ENCODE measurements at regions not wholly inside any gene's neighbourhood (a gene's known extent, or its start where the extent isn't known, plus 50 kb on each side); places are given as distances from the start of the nearest gene placed in this dataset.

DNA sequence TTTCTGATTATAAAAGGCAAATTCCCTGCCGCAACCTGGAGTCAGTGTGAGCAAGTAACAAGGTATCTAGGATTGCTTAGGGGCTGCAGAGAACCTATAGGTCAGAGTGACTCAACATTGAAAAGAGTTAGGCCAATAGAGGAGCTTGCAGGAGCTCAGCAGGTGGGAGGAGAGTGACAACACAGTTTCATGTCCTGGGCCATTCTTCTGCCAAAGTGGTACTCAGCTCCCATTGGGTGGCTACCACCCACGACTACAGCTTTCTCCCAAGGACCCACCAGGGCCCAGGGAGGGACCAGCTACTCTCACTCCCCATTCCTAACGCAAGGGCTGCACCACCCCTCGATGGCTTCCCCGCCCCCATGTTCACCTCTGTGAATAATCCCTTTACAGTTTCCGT lies 86.7 kb upstream of the SPATA31C2 start:
- no peak for DNase-seq

DNA sequence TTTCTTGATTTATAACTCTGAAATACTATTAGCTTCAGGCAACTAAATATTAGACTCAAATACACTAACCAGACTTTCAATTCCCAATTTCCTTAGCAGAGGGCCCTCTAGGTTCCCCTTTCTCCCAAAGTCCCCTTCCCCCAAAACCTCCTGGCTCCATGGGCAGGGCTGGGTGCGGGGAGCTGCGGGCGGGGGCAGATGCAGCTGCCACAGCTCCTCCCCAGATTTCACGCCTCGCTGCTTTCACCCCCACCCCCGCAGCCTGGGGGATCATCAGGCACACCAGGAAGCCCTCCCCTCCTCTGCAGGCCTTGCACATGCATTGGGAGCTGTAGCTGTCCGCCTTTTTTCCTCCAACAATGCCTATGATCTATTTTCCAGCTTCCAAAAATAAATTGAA lies 82.8 kb upstream of the SPATA31C2 start:
- no peak for DNase-seq

- DNase-seq, result no peak
Observed at GRCh38 chr9:88220652-88221051, 82.4 kb upstream of the SPATA31C2 start.

- DNase-seq, result no peak
Observed at GRCh38 chr9:88219601-88220000, 81.3 kb upstream of the SPATA31C2 start.

DNA sequence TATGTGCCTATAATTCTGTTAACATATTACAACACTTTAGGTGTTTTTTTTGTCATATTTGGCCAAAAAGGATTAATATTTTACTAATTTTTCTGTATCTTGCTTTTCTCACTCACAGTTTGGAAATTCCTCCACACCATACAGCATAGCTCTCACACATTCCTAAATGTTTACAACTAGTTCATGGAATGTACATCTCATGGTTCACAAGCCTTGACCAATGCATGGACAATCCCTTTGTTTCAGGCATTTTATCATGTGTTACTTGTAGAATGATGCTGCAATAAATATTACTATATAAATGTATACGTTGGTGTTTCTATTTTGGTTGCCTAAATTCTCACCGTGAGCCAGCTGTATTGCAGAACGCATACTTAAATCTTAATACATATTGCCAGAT lies 80.5 kb upstream of the SPATA31C2 start:
- DNase-seq, result no peak

- DNase-seq, result no peak
Observed at GRCh38 chr9:88216126-88216995, 78.1 kb upstream of the SPATA31C2 start.

GRCh38 chr9:88215196-88216125 lies 77.2 kb upstream of the SPATA31C2 start:
- DNase-seq, result no peak

DNA sequence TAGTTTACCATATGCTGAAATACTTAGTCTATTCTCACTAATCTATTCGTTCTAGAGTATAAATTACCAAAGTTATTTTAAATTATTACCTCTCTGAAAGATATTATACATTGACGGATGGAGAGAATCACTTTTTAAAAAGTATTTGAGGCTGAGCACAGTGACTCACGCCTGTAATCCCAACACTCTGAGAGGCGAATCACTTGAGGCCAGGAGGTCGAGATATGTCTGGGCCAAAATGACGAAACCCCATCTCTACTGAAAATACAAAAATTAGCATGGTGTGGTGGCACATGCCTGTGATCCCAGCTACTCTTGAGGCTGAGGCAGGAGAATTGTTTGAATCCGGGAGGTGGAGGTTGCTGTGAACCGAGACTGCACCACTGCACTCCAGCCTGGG lies 64.0 kb upstream of the SPATA31C2 start:
- DNase-seq, result no peak

DNA sequence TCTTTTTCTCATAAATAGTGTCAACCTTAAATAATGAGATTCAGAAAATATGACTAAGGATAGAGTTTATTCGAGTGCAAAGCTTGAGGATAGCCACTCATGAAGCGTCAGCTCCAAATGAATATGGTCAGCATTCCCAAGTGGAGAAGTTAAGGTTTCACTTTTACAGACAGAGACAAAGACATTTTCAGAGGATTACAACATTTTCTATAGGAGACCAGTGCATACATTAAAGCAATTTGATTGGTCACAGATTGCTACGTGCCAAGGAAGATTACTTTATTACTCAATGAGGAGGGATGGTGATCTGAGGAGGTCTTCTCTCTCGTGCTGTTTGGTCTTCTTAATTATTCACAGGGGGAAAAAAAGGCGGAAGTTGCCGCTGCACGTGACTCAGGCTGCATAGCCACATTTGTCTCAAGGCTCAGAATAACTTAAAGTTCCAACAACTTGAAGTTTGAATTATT lies 60.1 kb upstream of the SPATA31C2 start:
- DNase-seq, result no peak

DNA sequence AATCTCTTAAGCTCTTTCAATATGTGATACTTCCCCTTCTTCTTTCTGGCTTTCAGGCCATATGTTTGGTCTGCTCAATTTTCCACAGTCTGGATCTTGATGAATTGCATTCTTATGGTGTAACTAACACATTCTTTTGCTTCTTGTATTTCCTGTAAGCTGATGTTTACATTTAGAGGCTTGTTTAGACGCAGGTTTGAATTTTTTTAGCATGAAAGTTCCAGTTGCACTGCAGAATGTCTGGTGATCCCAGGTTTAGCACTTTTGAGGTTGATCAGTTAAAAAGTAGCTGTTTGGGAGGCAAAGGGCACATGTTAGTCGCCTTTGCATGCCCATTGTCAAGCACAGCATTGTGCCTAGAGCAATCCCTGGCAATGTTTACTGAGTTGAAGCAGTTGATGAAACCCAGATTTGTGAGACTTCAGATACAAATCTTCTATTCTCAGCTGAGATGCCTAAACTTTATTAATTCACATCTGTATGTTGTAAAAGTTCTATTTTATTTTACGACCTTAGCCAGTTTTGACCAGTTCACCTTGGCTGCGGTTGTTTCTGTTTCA lies 59.6 kb upstream of the SPATA31C2 start:
- DNase-seq, result no peak

GRCh38 chr9:88197016-88197415 lies 58.7 kb upstream of the SPATA31C2 start:
- no peak for DNase-seq

DNA sequence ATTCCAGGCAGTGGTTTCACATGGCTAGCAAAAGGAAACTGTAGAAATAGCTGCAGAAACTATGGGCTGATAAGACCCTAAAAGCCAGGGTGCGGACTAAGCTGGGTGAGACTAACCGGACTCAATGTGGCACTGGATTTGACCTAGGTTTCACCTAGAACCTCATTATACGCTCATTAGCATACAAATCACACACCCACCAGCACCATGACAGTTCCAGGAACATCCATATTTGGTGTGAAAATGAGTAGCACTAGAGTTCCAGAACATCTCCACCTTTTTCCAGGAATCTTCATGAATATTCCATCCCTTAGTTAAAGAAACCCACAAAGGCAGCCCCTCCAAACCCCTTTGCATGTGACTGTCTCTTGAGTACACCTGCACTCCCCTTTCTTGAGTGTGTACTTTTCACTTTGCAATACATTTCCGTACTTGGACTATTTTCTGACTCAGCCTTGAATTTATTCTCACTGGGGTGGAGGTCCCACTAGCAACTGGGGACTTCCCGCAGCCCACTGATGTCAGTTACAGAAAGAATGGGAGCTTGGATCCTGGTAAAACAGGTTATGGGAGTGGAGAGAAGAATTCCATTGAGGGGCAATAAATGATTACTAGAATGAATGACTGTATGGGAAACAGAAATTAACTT lies 58.0 kb upstream of the SPATA31C2 start:
- no peak for DNase-seq

DNA sequence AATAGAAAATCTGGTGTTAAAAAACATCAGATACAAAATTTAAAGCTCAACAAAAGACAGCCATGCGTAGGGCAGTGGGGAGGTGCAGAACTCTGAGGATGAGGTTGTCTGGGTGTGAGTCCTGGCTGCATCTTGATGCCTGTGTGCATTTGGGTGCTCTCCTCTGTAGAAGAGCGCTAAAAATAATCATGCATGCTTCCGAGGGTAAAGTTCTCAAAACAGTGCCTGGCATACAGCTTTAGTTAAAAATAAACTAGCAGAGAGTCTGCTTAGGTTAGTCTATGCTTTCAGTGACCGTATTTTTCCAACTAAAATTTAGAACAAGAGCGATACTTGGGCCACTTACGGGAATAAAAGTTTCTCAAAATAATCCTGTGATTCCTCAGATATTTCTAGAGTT lies 55.5 kb upstream of the SPATA31C2 start:
- no peak for DNase-seq

- DNase-seq, result no peak
Observed at GRCh38 chr9:88191456-88191855, 53.2 kb upstream of the SPATA31C2 start.

- no peak for DNase-seq
Observed at GRCh38 chr9:88189371-88189770, 51.1 kb upstream of the SPATA31C2 start.

Data from stimulated activated CD4-positive, alpha-beta T cell treated with anti-CD3 and anti-CD28 coated beads, Interleukin-4, amount 100 ng/mL, for 1 hour (primary cell).